ENCODE measurements at regions not wholly inside any gene's neighbourhood (a gene's known extent, or its start where the extent isn't known, plus 50 kb on each side); places are given as distances from the start of the nearest gene placed in this dataset.

- Histone ChIP-seq H3K4me1 (ENCODE audit: insufficient read depth) (peaks cover 4% of the 10 kb centered on the region), H3K9me3 (no peaks in the 10 kb centered on the region), H3K4me3 (no peak overlapping the region), H3K27me3 (no peaks in the 10 kb centered on the region), H3K27ac (no peak overlapping the region), H3K36me3 (no peaks in the 10 kb centered on the region)
- 90 to 92% (median 92%) methylated on average over 8 of the region's 8 CpGs for WGBS, 3 donors
- intact Hi-C loops (cut with DNase I) = no loop called here
- no peak for TF ChIP-seq EP300 (IDR thresholded peaks at IDR 0.05)
- TF ChIP-seq POLR2A (IDR thresholded peaks at IDR 0.05) = no peak
- no peak for TF ChIP-seq CTCF (IDR thresholded peaks at IDR 0.05)
- DNase-seq = no peak
These were observed 156.1 kb upstream of the APCDD1 start for GRCh38 chr18:10298346-10298745.

- H3K9me3 ChIP-seq = no peaks in the 10 kb centered on the region
- WGBS, 3 donors = 7 to 34% (median 13%) methylated on average over 6 of the region's 6 CpGs
- H3K36me3 ChIP-seq = no peaks in the 10 kb centered on the region
- DNase-seq = no peak
- H3K27me3 ChIP-seq = no peaks in the 10 kb centered on the region
- intact Hi-C loops (cut with DNase I) = no loop called here
- TF ChIP-seq POLR2A (IDR thresholded peaks at IDR 0.05) (no peak), EP300 (IDR thresholded peaks at IDR 0.05) (no peak)
- peaks cover 4% of the 10 kb centered on the region for H3K4me1 ChIP-seq (ENCODE audit: insufficient read depth)
- no peak overlapping the region for H3K4me3 ChIP-seq
- H3K27ac ChIP-seq = no peak overlapping the region
These were observed 154.8 kb upstream of the APCDD1 start for GRCh38 chr18:10299643-10300042.

GRCh38 chr18:10300739-10301138 lies 153.7 kb upstream of the APCDD1 start:
- intact Hi-C loops (cut with DNase I) = no loop called here
- Histone ChIP-seq H3K4me1 (ENCODE audit: insufficient read depth) (peaks cover 4% of the 10 kb centered on the region), H3K9me3 (no peaks in the 10 kb centered on the region), H3K27ac (no peak overlapping the region), H3K4me3 (no peak overlapping the region), H3K36me3 (no peaks in the 10 kb centered on the region), H3K27me3 (no peaks in the 10 kb centered on the region)
- WGBS, 3 donors = 83 to 85% (median 84%) methylated on average over 7 of the region's 7 CpGs
- TF ChIP-seq POLR2A (IDR thresholded peaks at IDR 0.05) (no peak), CTCF (IDR thresholded peaks at IDR 0.05) (no peak), EP300 (IDR thresholded peaks at IDR 0.05) (no peak)
- no peak for DNase-seq

- H3K4me1 ChIP-seq (ENCODE audit: insufficient read depth) = peaks cover 4% of the 10 kb centered on the region
- H3K9me3 ChIP-seq = no peaks in the 10 kb centered on the region
- H3K36me3 ChIP-seq = no peaks in the 10 kb centered on the region
- H3K27me3 ChIP-seq = no peaks in the 10 kb centered on the region
- WGBS, 3 donors = 89 to 94% (median 91%) methylated on average over 5 of the region's 5 CpGs
- no peak overlapping the region for H3K27ac ChIP-seq
- TF ChIP-seq POLR2A (IDR thresholded peaks at IDR 0.05) (no peak), EP300 (IDR thresholded peaks at IDR 0.05) (no peak), CTCF (IDR thresholded peaks at IDR 0.05) (no peak)
- no peak overlapping the region for H3K4me3 ChIP-seq
- intact Hi-C loops (cut with DNase I) = no loop called here
- no peak for DNase-seq
These were observed 152.5 kb upstream of the APCDD1 start for GRCh38 chr18:10301831-10302483.

GRCh38 chr18:10303171-10303570 lies 151.3 kb upstream of the APCDD1 start:
- Histone ChIP-seq H3K27ac (no peak overlapping the region), H3K36me3 (no peaks in the 10 kb centered on the region), H3K9me3 (no peaks in the 10 kb centered on the region), H3K27me3 (no peaks in the 10 kb centered on the region), H3K4me3 (no peak overlapping the region), H3K4me1 (ENCODE audit: insufficient read depth) (peaks cover 4% of the 10 kb centered on the region)
- WGBS, 3 donors = 94 to 97% (median 97%) methylated on average over 2 of the region's 2 CpGs
- no peak for TF ChIP-seq EP300 (IDR thresholded peaks at IDR 0.05)
- TF ChIP-seq CTCF (IDR thresholded peaks at IDR 0.05) = no peak
- TF ChIP-seq POLR2A (IDR thresholded peaks at IDR 0.05) = no peak
- intact Hi-C loops (cut with DNase I) = no loop called here
- DNase-seq = no peak

Measured in ovary (tissue), 7 donors.